GM21786 (cell line): ENCODE measurements at regions not wholly inside any gene's neighbourhood (a gene's known extent, or its start where the extent isn't known, plus 50 kb on each side); places are given as distances from the start of the nearest gene placed in this dataset.

Source experiments
- ATAC-seq: cut with Tn5 transposase; IDR thresholded peaks from one replicate; pipeline ENCODE4 v1.9.1; 2021; ENCODE audit not compliant: unreplicated experiment

GRCh38 chr11:13907678-13908077 lies 54.8 kb upstream of the SPON1 start:
- no peak for ATAC-seq

GRCh38 chr11:13908535-13908934 lies 54.0 kb upstream of the SPON1 start:
- ATAC-seq = no peak
